ENCODE measurements at regions not wholly inside any gene's neighbourhood (a gene's known extent, or its start where the extent isn't known, plus 50 kb on each side); places are given as distances from the start of the nearest gene placed in this dataset.
"Not testable (repeated sequence)": the region's sequence is repeated elsewhere in the genome, so short reads cannot be mapped to it uniquely, and the experiment has no call there.

DNA sequence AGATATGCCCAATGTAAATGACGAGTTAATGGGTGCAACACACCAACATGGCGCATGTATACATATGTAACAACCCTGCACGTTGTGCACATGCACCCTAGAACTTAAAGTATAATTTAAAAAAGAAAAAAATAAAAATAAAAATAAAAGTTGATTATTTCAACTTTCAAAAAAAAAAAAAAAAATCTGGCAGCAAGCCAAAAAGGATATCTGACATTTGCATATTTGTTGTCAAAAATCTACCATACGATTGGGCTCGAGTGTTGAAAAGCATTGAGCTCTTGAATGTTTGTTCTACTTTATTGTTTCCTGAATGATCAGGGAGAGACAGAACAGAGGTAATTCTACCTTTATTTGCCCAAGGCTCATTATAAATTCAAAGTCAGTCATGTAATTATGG, 310.5 kb upstream of the MON1B start:
- DNase-seq (ENCODE audit: low read depth in 4 of 6, low spot score in 6 of 6); H3K27me3 ChIP-seq (ENCODE audit: control insufficient read depth, insufficient read depth, low read length); H3K9me3 ChIP-seq (ENCODE audit: control insufficient read depth, insufficient read depth, low read length); H3K36me3 ChIP-seq (ENCODE audit: control insufficient read depth, insufficient read depth, low read length); H3K27ac ChIP-seq (ENCODE audit: low read depth, low read length); H3K4me1 ChIP-seq (ENCODE audit: control insufficient read depth, insufficient read depth, low read length); H3K4me3 ChIP-seq (ENCODE audit: low read depth, low read length): not testable (repeated sequence)
- no CpG with 5 or more reads among the region's 5 CpGs for WGBS (ENCODE audit: insufficient coverage)

DNA sequence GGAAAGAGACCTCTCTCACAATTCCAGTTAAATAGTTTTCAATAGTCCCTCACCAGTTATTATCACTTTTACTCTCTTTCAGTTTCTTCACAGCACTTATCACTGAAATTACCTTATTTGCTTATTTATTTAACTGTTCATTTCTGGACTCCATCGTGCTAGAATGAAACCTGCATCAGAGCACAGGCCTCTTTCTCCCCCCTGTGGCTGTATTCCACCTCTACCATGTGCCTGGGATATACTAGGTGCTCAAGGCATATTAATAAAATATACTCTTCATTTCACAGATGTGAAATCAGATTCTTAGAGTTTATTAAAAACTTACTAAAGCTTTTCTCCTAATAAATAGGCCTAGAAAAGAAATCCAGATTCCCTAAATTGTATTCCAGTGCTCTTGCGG, 308.9 kb upstream of the MON1B start:
- WGBS (ENCODE audit: insufficient coverage): no CpG with 5 or more reads among the region's 2 CpGs
- no peaks in the 10 kb centered on the region for H3K9me3 ChIP-seq (ENCODE audit: control insufficient read depth, insufficient read depth, low read length)
- H3K27me3 ChIP-seq (ENCODE audit: control insufficient read depth, insufficient read depth, low read length): no peaks in the 10 kb centered on the region
- no peaks in the 10 kb centered on the region for H3K36me3 ChIP-seq (ENCODE audit: control insufficient read depth, insufficient read depth, low read length)
- H3K4me3 ChIP-seq (ENCODE audit: low read depth, low read length): no peak overlapping the region
- no peak overlapping the region for H3K27ac ChIP-seq (ENCODE audit: low read depth, low read length)
- no peak for DNase-seq (ENCODE audit: low read depth in 4 of 6, low spot score in 6 of 6)
- H3K4me1 ChIP-seq (ENCODE audit: control insufficient read depth, insufficient read depth, low read length): no peaks in the 10 kb centered on the region

DNA sequence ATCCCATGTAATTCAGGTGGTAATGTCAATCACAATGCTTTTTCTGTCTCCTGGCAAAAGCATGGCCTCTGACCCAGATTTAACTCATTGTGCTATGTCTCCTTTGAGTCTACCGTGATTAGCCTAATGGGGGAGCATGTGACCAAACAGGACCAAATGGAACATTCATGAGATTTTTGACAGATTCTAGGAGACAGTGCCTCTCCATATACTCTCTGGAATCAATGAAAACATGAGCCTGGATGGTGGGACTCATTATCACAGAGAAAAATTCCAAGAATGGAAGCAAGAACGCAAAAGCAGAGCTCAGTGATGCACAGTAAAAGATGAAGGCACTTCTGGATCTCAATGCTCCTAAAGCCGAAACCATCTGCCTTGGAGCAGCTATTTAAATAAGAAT, 307.9 kb upstream of the MON1B start:
- Histone ChIP-seq H3K4me1 (ENCODE audit: control insufficient read depth, insufficient read depth, low read length) (no peaks in the 10 kb centered on the region), H3K4me3 (ENCODE audit: low read depth, low read length) (no peak overlapping the region), H3K27me3 (ENCODE audit: control insufficient read depth, insufficient read depth, low read length) (no peaks in the 10 kb centered on the region), H3K9me3 (ENCODE audit: control insufficient read depth, insufficient read depth, low read length) (no peaks in the 10 kb centered on the region), H3K36me3 (ENCODE audit: control insufficient read depth, insufficient read depth, low read length) (no peaks in the 10 kb centered on the region), H3K27ac (ENCODE audit: low read depth, low read length) (no peak overlapping the region)
- no peak for DNase-seq (ENCODE audit: low read depth in 4 of 6, low spot score in 6 of 6)
- 81% methylated on average over 3 of the region's 3 CpGs for WGBS (ENCODE audit: insufficient coverage)

DNA sequence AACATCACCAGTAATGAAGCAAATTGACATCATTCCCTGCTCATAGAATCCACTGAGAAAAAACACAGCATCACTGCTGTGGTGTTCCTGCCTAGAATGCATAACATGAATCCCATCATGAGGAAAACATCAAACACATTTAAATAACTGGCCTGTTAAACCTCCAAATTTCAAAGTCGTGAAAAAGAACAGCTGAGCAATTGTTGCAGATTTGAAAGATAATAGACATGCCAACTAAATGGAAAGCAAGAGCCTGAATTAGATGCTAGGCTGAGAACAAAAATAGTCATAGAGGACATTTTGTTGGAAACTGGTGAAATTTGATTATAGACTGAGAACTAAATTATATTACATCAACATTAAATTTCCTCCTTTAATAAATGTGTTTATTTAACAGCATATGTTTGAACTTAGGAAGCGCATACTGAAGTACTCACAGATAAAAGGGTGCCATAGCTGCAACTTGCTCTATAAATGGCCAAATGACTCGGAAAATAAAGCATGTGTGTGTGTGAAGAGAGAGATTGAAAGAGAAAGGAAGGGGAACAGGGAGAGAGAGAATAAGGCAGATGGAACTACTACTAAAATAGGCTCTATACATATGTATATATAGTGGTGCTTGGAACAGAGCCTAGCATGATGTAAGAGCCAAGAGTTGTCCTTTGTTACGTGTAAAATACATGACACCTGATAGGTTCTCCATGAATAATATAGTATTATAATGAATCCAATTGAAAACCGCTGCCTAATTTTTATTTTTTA, 305.0 kb upstream of the MON1B start:
- no peak overlapping the region for H3K27ac ChIP-seq (ENCODE audit: low read depth, low read length)
- WGBS (ENCODE audit: insufficient coverage): no CpG with 5 or more reads among the region's 5 CpGs
- DNase-seq (ENCODE audit: low read depth in 4 of 6, low spot score in 6 of 6): peak in 2 of 6 donors; percentile 28 to 90
- no peak overlapping the region for H3K4me3 ChIP-seq (ENCODE audit: low read depth, low read length)
- no peaks in the 10 kb centered on the region for H3K36me3 ChIP-seq (ENCODE audit: control insufficient read depth, insufficient read depth, low read length)
- no peaks in the 10 kb centered on the region for H3K4me1 ChIP-seq (ENCODE audit: control insufficient read depth, insufficient read depth, low read length)
- no peaks in the 10 kb centered on the region for H3K27me3 ChIP-seq (ENCODE audit: control insufficient read depth, insufficient read depth, low read length)
- no peaks in the 10 kb centered on the region for H3K9me3 ChIP-seq (ENCODE audit: control insufficient read depth, insufficient read depth, low read length)

DNA sequence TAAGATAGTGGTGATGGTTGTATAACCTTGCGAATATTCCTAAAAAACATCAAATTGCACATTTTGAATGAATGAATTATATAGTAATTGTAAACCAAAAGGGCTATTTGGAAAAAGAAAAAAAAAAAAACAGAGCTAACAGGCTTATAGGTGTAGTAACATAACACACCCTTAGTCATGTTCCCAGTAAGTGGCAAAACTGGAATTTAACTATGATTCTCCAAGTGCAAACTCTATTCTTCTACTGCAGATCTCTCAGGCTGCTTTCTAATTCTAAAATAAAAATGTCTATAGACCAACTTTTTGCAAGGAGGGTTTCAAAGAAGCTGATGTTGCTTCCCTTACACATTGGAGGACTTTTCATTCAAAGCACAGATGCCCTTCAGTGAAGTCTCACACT, 293.2 kb upstream of the MON1B start:
- no peak overlapping the region for H3K4me3 ChIP-seq (ENCODE audit: low read depth, low read length)
- H3K27me3 ChIP-seq (ENCODE audit: control insufficient read depth, insufficient read depth, low read length): no peaks in the 10 kb centered on the region
- H3K27ac ChIP-seq (ENCODE audit: low read depth, low read length): no peak overlapping the region
- DNase-seq (ENCODE audit: low read depth in 4 of 6, low spot score in 6 of 6): no peak
- WGBS (ENCODE audit: insufficient coverage): no CpG with 5 or more reads among the region's 1 CpG
- no peaks in the 10 kb centered on the region for H3K4me1 ChIP-seq (ENCODE audit: control insufficient read depth, insufficient read depth, low read length)
- no peaks in the 10 kb centered on the region for H3K9me3 ChIP-seq (ENCODE audit: control insufficient read depth, insufficient read depth, low read length)
- no peaks in the 10 kb centered on the region for H3K36me3 ChIP-seq (ENCODE audit: control insufficient read depth, insufficient read depth, low read length)

DNA sequence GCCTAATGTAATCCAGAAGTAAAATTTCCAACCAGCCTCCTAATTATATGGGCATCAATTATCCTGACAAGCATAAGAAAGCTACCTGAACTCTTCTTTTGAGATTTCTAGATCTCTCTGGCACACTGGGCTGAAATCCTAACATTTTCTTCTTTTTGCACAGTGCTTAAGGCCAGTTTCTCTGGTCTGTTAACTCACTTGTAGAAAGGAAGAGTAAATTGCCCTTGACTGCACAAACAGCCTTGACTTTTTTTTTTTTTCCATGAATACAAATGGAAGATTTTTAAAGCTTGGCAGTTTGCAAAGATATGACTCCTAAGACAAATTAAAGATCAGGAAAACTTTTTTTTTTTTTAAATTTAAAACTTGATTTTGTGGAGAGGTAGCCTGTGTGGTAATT, 291.2 kb upstream of the MON1B start:
- Histone ChIP-seq H3K9me3 (ENCODE audit: control insufficient read depth, insufficient read depth, low read length) (no peaks in the 10 kb centered on the region), H3K4me3 (ENCODE audit: low read depth, low read length) (no peak overlapping the region), H3K4me1 (ENCODE audit: control insufficient read depth, insufficient read depth, low read length) (no peaks in the 10 kb centered on the region), H3K36me3 (ENCODE audit: control insufficient read depth, insufficient read depth, low read length) (no peaks in the 10 kb centered on the region), H3K27ac (ENCODE audit: low read depth, low read length) (no peak overlapping the region), H3K27me3 (ENCODE audit: control insufficient read depth, insufficient read depth, low read length) (no peaks in the 10 kb centered on the region)
- DNase-seq (ENCODE audit: low read depth in 4 of 6, low spot score in 6 of 6): peak in 1 of 6 donors; percentile 43

DNA sequence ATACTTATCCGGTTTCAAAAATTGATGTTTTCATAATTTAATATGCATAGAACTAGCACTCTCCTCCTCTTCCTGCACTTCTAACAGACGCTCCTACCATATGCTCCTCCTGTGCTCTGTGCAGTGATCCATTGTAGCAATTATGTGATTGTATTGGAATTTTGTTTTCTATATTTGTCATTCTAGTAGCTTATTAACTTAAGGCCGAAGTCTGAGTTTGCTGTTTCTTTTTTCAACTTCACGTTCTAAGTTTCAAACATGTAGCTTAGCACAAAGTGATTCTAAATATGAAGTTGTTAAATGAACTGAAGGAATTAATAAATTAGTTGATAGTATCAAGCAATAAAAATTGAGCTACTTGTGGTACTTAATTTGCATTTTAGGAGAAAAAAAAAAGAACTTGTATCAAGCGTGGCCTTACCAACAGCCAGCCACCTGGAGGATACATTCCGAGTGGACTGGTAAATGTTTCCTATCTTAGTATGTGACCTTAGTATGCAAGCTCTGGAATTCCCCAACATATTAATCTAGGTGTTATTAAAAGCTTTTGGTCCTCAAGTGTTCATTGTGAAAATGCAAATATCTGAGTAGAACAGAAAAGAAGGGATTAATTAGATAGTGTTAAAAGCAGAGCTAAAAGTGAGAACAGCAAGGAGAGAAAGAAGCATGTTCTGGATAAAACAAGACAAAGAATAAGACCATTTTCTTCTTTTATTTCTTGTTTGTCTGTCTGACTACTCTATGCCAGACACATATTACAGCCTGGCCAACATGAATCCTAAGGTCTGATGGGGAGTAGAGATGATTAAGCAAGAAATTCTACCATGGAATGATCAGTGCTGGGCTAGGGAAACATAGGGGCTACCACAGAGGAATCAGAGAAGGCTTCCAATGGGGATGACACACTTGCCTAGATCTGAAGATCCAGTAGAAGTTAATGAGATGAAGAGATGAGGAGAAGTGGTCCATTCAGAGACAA, 290.4 kb upstream of the MON1B start:
- no peaks in the 10 kb centered on the region for H3K27me3 ChIP-seq (ENCODE audit: control insufficient read depth, insufficient read depth, low read length)
- no CpG with 5 or more reads among the region's 6 CpGs for WGBS (ENCODE audit: insufficient coverage)
- H3K4me3 ChIP-seq (ENCODE audit: low read depth, low read length): no peak overlapping the region
- H3K27ac ChIP-seq (ENCODE audit: low read depth, low read length): no peak overlapping the region
- H3K36me3 ChIP-seq (ENCODE audit: control insufficient read depth, insufficient read depth, low read length): no peaks in the 10 kb centered on the region
- no peaks in the 10 kb centered on the region for H3K4me1 ChIP-seq (ENCODE audit: control insufficient read depth, insufficient read depth, low read length)
- peak in 1 of 6 donors; percentile 22 for DNase-seq (ENCODE audit: low read depth in 4 of 6, low spot score in 6 of 6)
- no peaks in the 10 kb centered on the region for H3K9me3 ChIP-seq (ENCODE audit: control insufficient read depth, insufficient read depth, low read length)

DNA sequence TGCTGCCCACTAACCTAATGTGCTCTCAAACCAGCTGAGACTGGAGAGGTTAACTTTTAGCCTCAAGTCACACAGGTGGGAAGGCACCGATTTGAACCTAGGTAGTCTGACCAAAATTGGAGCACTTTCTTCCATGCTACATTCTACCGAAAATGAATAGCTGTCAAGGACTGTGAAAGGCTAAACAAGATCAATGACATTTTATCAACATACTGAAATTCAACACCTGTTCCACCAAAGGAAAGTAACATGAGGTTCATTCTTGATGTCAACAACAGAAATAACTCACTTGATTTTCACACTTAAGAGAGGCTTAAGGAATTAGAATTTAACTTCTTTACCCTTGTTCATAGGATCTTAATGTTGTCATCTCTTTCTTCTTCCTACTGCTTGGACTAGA, 284.4 kb upstream of the MON1B start:
- Histone ChIP-seq H3K9me3 (ENCODE audit: control insufficient read depth, insufficient read depth, low read length) (no peaks in the 10 kb centered on the region), H3K27ac (ENCODE audit: low read depth, low read length) (no peak overlapping the region), H3K36me3 (ENCODE audit: control insufficient read depth, insufficient read depth, low read length) (no peaks in the 10 kb centered on the region), H3K27me3 (ENCODE audit: control insufficient read depth, insufficient read depth, low read length) (no peaks in the 10 kb centered on the region), H3K4me3 (ENCODE audit: low read depth, low read length) (no peak overlapping the region), H3K4me1 (ENCODE audit: control insufficient read depth, insufficient read depth, low read length) (no peaks in the 10 kb centered on the region)
- DNase-seq (ENCODE audit: low read depth in 4 of 6, low spot score in 6 of 6): no peak
- WGBS (ENCODE audit: insufficient coverage): 90% methylated on average over 2 of the region's 2 CpGs

DNA sequence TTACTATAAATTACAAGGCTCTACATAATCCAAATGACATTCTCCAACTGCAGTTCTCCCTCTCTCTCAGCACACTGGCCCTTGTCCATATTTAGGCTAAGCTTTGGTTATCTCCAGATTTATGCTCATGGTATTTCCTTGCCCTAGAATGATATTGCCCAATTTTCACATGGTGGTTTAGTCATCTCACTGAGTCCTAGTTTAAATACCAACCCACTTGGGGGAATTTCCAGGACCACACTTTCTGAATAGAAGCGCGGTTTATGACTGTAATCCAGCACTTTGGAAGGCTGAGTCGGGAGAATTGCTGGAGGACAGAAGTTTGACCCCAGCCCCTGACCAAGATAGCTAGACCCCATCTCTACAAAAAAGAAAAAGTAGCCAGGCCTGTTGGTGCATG, 280.1 kb upstream of the MON1B start:
- DNase-seq (ENCODE audit: low read depth in 4 of 6, low spot score in 6 of 6): no peak
- Histone ChIP-seq H3K4me3 (ENCODE audit: low read depth, low read length) (no peak overlapping the region), H3K9me3 (ENCODE audit: control insufficient read depth, insufficient read depth, low read length) (no peaks in the 10 kb centered on the region), H3K4me1 (ENCODE audit: control insufficient read depth, insufficient read depth, low read length) (no peaks in the 10 kb centered on the region), H3K27ac (ENCODE audit: low read depth, low read length) (no peak overlapping the region), H3K36me3 (ENCODE audit: control insufficient read depth, insufficient read depth, low read length) (no peaks in the 10 kb centered on the region), H3K27me3 (ENCODE audit: control insufficient read depth, insufficient read depth, low read length) (no peaks in the 10 kb centered on the region)
- WGBS (ENCODE audit: insufficient coverage): no CpG with 5 or more reads among the region's 3 CpGs

DNA sequence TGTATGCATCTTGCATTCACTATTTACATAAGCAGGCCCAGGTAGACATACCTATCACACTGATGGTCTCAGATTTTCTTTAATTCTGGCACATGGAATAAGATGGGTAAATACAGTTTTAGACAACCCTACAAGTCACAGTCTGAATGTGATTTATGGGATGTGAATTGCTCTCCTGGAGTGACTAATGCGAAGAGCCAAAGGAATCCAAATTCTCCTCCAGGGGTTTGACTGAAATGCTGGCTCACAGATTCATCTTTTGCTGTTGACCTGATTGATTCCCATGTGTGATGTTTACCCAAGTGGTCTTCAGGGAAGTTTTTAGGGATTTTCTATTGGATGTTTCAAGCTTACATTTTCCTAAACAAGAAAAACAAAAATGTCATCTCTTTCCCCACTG, 277.9 kb upstream of the MON1B start:
- H3K4me3 ChIP-seq (ENCODE audit: low read depth, low read length): no peak overlapping the region
- DNase-seq (ENCODE audit: low read depth in 4 of 6, low spot score in 6 of 6): no peak

More for the DNA sequence above, 277.9 kb upstream of the MON1B start:
- Histone ChIP-seq H3K9me3 (ENCODE audit: control insufficient read depth, insufficient read depth, low read length) (no peaks in the 10 kb centered on the region), H3K27me3 (ENCODE audit: control insufficient read depth, insufficient read depth, low read length) (no peaks in the 10 kb centered on the region), H3K27ac (ENCODE audit: low read depth, low read length) (no peak overlapping the region), H3K4me1 (ENCODE audit: control insufficient read depth, insufficient read depth, low read length) (no peaks in the 10 kb centered on the region), H3K36me3 (ENCODE audit: control insufficient read depth, insufficient read depth, low read length) (no peaks in the 10 kb centered on the region)
- 50% methylated on average over 1 of the region's 1 CpG for WGBS (ENCODE audit: insufficient coverage)

All from spinal cord (tissue), 9 donors.